ENCODE measurements at regions not wholly inside any gene's neighbourhood (a gene's known extent, or its start where the extent isn't known, plus 50 kb on each side); places are given as distances from the start of the nearest gene placed in this dataset.
"Not testable (repeated sequence)": the region's sequence is repeated elsewhere in the genome, so short reads cannot be mapped to it uniquely, and the experiment has no call there.

DNA sequence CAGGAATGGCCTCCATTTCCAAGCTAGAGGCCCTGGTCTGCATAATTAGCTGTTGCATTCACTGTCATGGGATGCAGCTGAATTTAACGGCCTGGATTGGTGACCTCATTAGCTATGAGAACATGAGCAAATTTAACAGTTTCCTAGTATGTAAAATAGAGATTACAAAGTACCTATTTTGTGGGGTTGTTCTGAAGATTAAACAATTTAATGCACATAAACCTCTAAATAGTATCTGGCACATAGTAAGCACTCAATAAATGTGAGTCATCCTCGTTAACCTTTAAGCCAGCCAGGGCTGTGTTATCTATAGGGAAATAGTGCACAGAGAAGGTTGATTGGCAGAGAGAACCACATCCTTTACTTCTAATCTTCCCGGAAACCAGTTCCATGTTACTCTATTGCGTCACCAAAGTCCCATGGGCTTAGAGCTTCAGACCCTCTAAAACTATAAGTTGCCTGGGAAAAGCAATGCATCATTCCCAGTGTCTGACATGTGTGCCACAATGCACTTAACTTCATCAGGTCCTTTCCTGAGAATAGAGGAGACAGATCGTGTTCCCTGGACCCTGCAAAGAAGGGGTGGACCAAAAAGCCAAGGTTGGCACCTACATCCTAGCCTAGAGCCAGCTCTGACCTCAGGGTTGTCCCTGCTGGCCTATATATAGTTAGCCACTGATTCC, 196.5 kb downstream of the LNPK start:
- FAIRE-seq (no peak), DNase-seq (no peak)
- intact Hi-C loops (cut with DNase I) = no loop called here
- no peak overlapping the region for H3K9ac ChIP-seq (ENCODE audit: low read length in 3 of 3)
- no peaks in the 10 kb centered on the region for H3K27me3 ChIP-seq (ENCODE audit: control insufficient read depth, insufficient read depth, low read length)
- no peak overlapping the region for H3K27ac ChIP-seq (ENCODE audit: low read depth in 2 of 2, low read length in 2 of 2)
- H3K36me3 ChIP-seq (ENCODE audit: control insufficient read depth in 2 of 3, insufficient read depth in 3 of 3, low read length in 3 of 3) = no peaks in the 10 kb centered on the region
- no peak overlapping the region for H3K4me3 ChIP-seq (ENCODE audit: low read length in 3 of 3)
- no peaks in the 10 kb centered on the region for H3K4me1 ChIP-seq (ENCODE audit: control insufficient read depth in 2 of 3, insufficient read depth in 2 of 3, low read depth in 1 of 3, low read length in 3 of 3)
- TF ChIP-seq, protein P1, sequence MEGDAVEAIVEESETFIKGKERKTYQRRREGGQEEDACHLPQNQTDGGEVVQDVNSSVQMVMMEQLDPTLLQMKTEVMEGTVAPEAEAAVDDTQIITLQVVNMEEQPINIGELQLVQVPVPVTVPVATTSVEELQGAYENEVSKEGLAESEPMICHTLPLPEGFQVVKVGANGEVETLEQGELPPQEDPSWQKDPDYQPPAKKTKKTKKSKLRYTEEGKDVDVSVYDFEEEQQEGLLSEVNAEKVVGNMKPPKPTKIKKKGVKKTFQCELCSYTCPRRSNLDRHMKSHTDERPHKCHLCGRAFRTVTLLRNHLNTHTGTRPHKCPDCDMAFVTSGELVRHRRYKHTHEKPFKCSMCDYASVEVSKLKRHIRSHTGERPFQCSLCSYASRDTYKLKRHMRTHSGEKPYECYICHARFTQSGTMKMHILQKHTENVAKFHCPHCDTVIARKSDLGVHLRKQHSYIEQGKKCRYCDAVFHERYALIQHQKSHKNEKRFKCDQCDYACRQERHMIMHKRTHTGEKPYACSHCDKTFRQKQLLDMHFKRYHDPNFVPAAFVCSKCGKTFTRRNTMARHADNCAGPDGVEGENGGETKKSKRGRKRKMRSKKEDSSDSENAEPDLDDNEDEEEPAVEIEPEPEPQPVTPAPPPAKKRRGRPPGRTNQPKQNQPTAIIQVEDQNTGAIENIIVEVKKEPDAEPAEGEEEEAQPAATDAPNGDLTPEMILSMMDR (IDR thresholded peaks at IDR 0.05; ENCODE audit: borderline replicate concordance, extremely low read depth, insufficient read depth) = no peak
- H3K9me3 ChIP-seq (ENCODE audit: control insufficient read depth in 2 of 3, insufficient read depth in 1 of 3, low read length in 3 of 3) = no peaks in the 10 kb centered on the region

DNA sequence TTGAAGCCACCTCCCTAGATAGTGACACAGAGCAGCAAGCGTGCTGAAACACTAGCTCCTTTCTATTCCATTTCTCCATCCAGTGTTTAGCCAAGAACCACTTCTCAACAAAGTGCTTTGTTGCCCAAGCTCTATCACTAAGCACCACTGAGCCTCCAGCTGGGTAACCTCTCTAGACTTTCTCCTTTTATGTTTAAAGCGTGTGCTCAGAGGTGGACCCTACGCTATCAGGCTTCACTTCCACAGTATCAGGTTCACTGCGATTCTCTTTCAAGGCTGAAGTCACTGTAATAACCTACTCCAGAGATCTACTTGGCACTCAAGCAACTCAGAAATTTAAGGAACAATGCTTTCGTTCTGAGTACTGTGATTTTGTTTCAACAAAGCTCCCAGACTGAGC, 197.9 kb downstream of the LNPK start:
- intact Hi-C loops (cut with DNase I) = no loop called here
- Histone ChIP-seq H3K27ac (ENCODE audit: low read depth in 2 of 2, low read length in 2 of 2) (no peak overlapping the region), H3K27me3 (ENCODE audit: control insufficient read depth, insufficient read depth, low read length) (no peaks in the 10 kb centered on the region), H3K4me1 (ENCODE audit: control insufficient read depth in 2 of 3, insufficient read depth in 2 of 3, low read depth in 1 of 3, low read length in 3 of 3) (no peaks in the 10 kb centered on the region), H3K4me3 (ENCODE audit: low read length in 3 of 3) (no peak overlapping the region), H3K9ac (ENCODE audit: low read length in 3 of 3) (no peak overlapping the region), H3K36me3 (ENCODE audit: control insufficient read depth in 2 of 3, insufficient read depth in 3 of 3, low read length in 3 of 3) (no peaks in the 10 kb centered on the region), H3K9me3 (ENCODE audit: control insufficient read depth in 2 of 3, insufficient read depth in 1 of 3, low read length in 3 of 3) (no peaks in the 10 kb centered on the region)
- TF ChIP-seq, protein P1 (IDR thresholded peaks at IDR 0.05; ENCODE audit: borderline replicate concordance, extremely low read depth, insufficient read depth) = no peak
- FAIRE-seq = no peak
- peak in 3 of 5 donors; percentile 25 to 69 (median 47) for DNase-seq

DNA sequence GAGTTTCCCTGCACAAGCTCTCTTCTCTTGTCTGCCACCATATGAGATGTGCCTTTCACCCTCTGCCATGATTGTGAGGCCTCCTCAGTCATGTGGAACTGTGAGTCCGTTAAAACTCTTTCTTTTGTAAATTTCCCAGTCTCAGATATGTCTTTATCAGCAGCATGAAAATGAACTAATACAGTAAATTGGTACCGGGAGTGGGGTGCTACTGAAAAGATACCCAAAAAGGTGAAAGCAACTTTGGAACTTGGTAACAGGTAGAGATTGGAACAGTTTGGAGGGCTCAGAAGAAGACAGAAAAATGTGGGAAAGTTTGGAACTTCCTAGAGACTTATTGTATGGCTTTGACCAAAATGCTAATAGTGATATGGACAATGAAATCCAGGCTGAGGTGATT, 205.6 kb downstream of the LNPK start:
- H3K36me3 ChIP-seq (ENCODE audit: control insufficient read depth in 2 of 3, insufficient read depth in 3 of 3, low read length in 3 of 3); intact Hi-C loops (cut with DNase I); H3K27ac ChIP-seq (ENCODE audit: low read depth in 2 of 2, low read length in 2 of 2); DNase-seq; FAIRE-seq; H3K4me1 ChIP-seq (ENCODE audit: control insufficient read depth in 2 of 3, insufficient read depth in 2 of 3, low read depth in 1 of 3, low read length in 3 of 3); H3K4me3 ChIP-seq (ENCODE audit: low read length in 3 of 3); H3K27me3 ChIP-seq (ENCODE audit: control insufficient read depth, insufficient read depth, low read length); H3K9ac ChIP-seq (ENCODE audit: low read length in 3 of 3); H3K9me3 ChIP-seq (ENCODE audit: control insufficient read depth in 2 of 3, insufficient read depth in 1 of 3, low read length in 3 of 3): not testable (repeated sequence)

DNA sequence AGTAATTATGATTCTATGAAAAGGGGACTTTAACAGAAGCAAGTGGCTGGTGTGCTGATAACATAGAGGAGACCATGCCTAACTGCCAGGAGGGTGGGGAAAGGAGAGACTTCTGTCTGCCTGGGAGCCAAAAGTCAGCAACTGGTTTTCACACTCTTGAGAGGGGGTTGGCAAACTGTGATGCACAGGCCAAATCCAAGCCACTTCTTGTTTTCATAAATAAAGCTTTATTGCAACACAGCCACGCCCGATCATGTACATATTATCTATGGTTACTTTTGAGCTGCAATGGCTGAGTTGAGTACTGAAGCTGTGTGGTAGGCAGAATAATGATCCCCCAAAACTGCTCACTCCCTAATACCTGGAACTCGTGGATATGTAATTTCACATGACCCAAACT, 208.4 kb downstream of the LNPK start:
- peaks cover 0 to 6% (median 0%) of the 10 kb centered on the region in 3 donors for H3K9me3 ChIP-seq (ENCODE audit: control insufficient read depth in 2 of 3, insufficient read depth in 1 of 3, low read length in 3 of 3)
- H3K36me3 ChIP-seq (ENCODE audit: control insufficient read depth in 2 of 3, insufficient read depth in 3 of 3, low read length in 3 of 3) = no peaks in the 10 kb centered on the region
- TF ChIP-seq, protein P1 (IDR thresholded peaks at IDR 0.05; ENCODE audit: borderline replicate concordance, extremely low read depth, insufficient read depth) = no peak
- no peak overlapping the region for H3K4me3 ChIP-seq (ENCODE audit: low read length in 3 of 3)
- H3K27me3 ChIP-seq (ENCODE audit: control insufficient read depth, insufficient read depth, low read length) = no peaks in the 10 kb centered on the region
- intact Hi-C loops (cut with DNase I) = no loop called here
- FAIRE-seq (no peak), DNase-seq (no peak)
- H3K9ac ChIP-seq (ENCODE audit: low read length in 3 of 3) = no peak overlapping the region
- no peaks in the 10 kb centered on the region for H3K4me1 ChIP-seq (ENCODE audit: control insufficient read depth in 2 of 3, insufficient read depth in 2 of 3, low read depth in 1 of 3, low read length in 3 of 3)
- no peak overlapping the region for H3K27ac ChIP-seq (ENCODE audit: low read depth in 2 of 2, low read length in 2 of 2)

Data from kidney (tissue), 13 donors.